ENCODE measurements at regions not wholly inside any gene's neighbourhood (a gene's known extent, or its start where the extent isn't known, plus 50 kb on each side); places are given as distances from the start of the nearest gene placed in this dataset.
"Not testable (repeated sequence)": the region's sequence is repeated elsewhere in the genome, so short reads cannot be mapped to it uniquely, and the experiment has no call there.

- in situ Hi-C loops (cut with MboI; ENCODE audit: low pct_unique_long_range_greater_than_20kb, low sequenced_read_pairs), result no loop called here
- no peak for DNase-seq
These were observed 233.5 kb downstream of the IL20RB start for GRCh38 chr3:137191133-137191923.

- in situ Hi-C loops (cut with MboI; ENCODE audit: low pct_unique_long_range_greater_than_20kb, low sequenced_read_pairs), result no loop called here
- DNase-seq, result no peak
These were observed 234.2 kb downstream of the IL20RB start for GRCh38 chr3:137191951-137192350.

- no peak for DNase-seq
- in situ Hi-C loops (cut with MboI; ENCODE audit: low pct_unique_long_range_greater_than_20kb, low sequenced_read_pairs), result no loop called here
These were observed 236.5 kb downstream of the IL20RB start for GRCh38 chr3:137194301-137194700.

- DNase-seq; in situ Hi-C loops (cut with MboI; ENCODE audit: low pct_unique_long_range_greater_than_20kb, low sequenced_read_pairs): not testable (repeated sequence)
These were observed 240.6 kb downstream of the IL20RB start for GRCh38 chr3:137198374-137198773.

- in situ Hi-C loops (cut with MboI; ENCODE audit: low pct_unique_long_range_greater_than_20kb, low sequenced_read_pairs), result no loop called here
- no peak for DNase-seq
These were observed 241.9 kb downstream of the IL20RB start for GRCh38 chr3:137199678-137200077.

GRCh38 chr3:137201066-137201465 lies 243.3 kb downstream of the IL20RB start:
- DNase-seq, result no peak
- in situ Hi-C loops (cut with MboI; ENCODE audit: low pct_unique_long_range_greater_than_20kb, low sequenced_read_pairs), result no loop called here

- DNase-seq, result no peak
- in situ Hi-C loops (cut with MboI; ENCODE audit: low pct_unique_long_range_greater_than_20kb, low sequenced_read_pairs), result no loop called here
These were observed 245.2 kb downstream of the IL20RB start for GRCh38 chr3:137202941-137203340.

GRCh38 chr3:137204409-137204808 lies 246.6 kb downstream of the IL20RB start:
- in situ Hi-C loops (cut with MboI; ENCODE audit: low pct_unique_long_range_greater_than_20kb, low sequenced_read_pairs), result no loop called here
- no peak for DNase-seq

GRCh38 chr3:137205394-137206045 lies 247.7 kb downstream of the IL20RB start:
- in situ Hi-C loops (cut with MboI; ENCODE audit: low pct_unique_long_range_greater_than_20kb, low sequenced_read_pairs), result no loop called here
- DNase-seq, result no peak

GRCh38 chr3:137207616-137208015 lies 249.8 kb downstream of the IL20RB start:
- no peak for DNase-seq
- in situ Hi-C loops (cut with MboI; ENCODE audit: low pct_unique_long_range_greater_than_20kb, low sequenced_read_pairs), result no loop called here

GRCh38 chr3:137217733-137218132 lies 259.9 kb downstream of the IL20RB start:
- DNase-seq, result no peak
- in situ Hi-C loops (cut with MboI; ENCODE audit: low pct_unique_long_range_greater_than_20kb, low sequenced_read_pairs), result no loop called here

- in situ Hi-C loops (cut with MboI; ENCODE audit: low pct_unique_long_range_greater_than_20kb, low sequenced_read_pairs), result no loop called here
- no peak for DNase-seq
These were observed 262.1 kb downstream of the IL20RB start for GRCh38 chr3:137219801-137220445.

- DNase-seq, result no peak
- in situ Hi-C loops (cut with MboI; ENCODE audit: low pct_unique_long_range_greater_than_20kb, low sequenced_read_pairs), result no loop called here
These were observed 265.0 kb downstream of the IL20RB start for GRCh38 chr3:137222736-137223225.

GRCh38 chr3:137224464-137224863 lies 266.7 kb downstream of the IL20RB start:
- in situ Hi-C loops (cut with MboI; ENCODE audit: low pct_unique_long_range_greater_than_20kb, low sequenced_read_pairs), result no loop called here
- DNase-seq, result no peak

GRCh38 chr3:137242836-137243400 lies 285.1 kb downstream of the IL20RB start:
- no peak for DNase-seq
- in situ Hi-C loops (cut with MboI; ENCODE audit: low pct_unique_long_range_greater_than_20kb, low sequenced_read_pairs), result no loop called here

- no peak for DNase-seq
- in situ Hi-C loops (cut with MboI; ENCODE audit: low pct_unique_long_range_greater_than_20kb, low sequenced_read_pairs), result no loop called here
These were observed 288.7 kb downstream of the IL20RB start for GRCh38 chr3:137246491-137246890.

GRCh38 chr3:137249311-137249940 lies 291.6 kb downstream of the IL20RB start:
- DNase-seq, result no peak
- in situ Hi-C loops (cut with MboI; ENCODE audit: low pct_unique_long_range_greater_than_20kb, low sequenced_read_pairs), result no loop called here

GRCh38 chr3:137259089-137259488 lies 301.3 kb downstream of the IL20RB start:
- in situ Hi-C loops (cut with MboI; ENCODE audit: low pct_unique_long_range_greater_than_20kb, low sequenced_read_pairs), result no loop called here
- DNase-seq, result no peak

GRCh38 chr3:137259701-137260100 lies 301.9 kb downstream of the IL20RB start:
- in situ Hi-C loops (cut with MboI; ENCODE audit: low pct_unique_long_range_greater_than_20kb, low sequenced_read_pairs), result no loop called here
- no peak for DNase-seq
